ENCODE measurements at regions not wholly inside any gene's neighbourhood (a gene's known extent, or its start where the extent isn't known, plus 50 kb on each side); places are given as distances from the start of the nearest gene placed in this dataset.

DNA sequence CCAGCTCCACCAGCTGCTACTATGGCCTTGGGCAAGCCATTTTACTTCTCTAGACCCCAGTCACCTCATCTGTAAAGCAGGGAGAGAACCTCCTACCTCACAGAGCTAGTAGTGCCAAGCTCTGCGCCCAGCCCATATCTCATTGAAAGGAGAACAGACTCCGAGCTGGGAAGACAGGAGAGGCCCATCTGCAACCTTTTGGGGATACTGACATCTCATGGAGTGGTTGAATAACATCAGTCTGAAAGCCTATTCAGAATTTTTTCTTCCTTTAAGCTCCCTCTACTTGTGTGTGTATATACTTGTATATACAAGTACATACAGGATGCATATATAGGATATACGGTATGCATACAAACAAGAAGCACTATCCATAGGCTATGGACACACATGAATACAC is 279.5 kb upstream of the POU3F1 start:
- TF ChIP-seq, protein P1, sequence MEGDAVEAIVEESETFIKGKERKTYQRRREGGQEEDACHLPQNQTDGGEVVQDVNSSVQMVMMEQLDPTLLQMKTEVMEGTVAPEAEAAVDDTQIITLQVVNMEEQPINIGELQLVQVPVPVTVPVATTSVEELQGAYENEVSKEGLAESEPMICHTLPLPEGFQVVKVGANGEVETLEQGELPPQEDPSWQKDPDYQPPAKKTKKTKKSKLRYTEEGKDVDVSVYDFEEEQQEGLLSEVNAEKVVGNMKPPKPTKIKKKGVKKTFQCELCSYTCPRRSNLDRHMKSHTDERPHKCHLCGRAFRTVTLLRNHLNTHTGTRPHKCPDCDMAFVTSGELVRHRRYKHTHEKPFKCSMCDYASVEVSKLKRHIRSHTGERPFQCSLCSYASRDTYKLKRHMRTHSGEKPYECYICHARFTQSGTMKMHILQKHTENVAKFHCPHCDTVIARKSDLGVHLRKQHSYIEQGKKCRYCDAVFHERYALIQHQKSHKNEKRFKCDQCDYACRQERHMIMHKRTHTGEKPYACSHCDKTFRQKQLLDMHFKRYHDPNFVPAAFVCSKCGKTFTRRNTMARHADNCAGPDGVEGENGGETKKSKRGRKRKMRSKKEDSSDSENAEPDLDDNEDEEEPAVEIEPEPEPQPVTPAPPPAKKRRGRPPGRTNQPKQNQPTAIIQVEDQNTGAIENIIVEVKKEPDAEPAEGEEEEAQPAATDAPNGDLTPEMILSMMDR (IDR thresholded peaks at IDR 0.05), result no peak
- TF ChIP-seq EP300 (IDR thresholded peaks at IDR 0.05) (no peak), POLR2A (IDR thresholded peaks at IDR 0.05) (no peak)
